ENCODE measurements at regions not wholly inside any gene's neighbourhood (a gene's known extent, or its start where the extent isn't known, plus 50 kb on each side); places are given as distances from the start of the nearest gene placed in this dataset.
A peak's percentile ranks its signal among the peaks of the same experiment; 100 is the strongest.

DNA sequence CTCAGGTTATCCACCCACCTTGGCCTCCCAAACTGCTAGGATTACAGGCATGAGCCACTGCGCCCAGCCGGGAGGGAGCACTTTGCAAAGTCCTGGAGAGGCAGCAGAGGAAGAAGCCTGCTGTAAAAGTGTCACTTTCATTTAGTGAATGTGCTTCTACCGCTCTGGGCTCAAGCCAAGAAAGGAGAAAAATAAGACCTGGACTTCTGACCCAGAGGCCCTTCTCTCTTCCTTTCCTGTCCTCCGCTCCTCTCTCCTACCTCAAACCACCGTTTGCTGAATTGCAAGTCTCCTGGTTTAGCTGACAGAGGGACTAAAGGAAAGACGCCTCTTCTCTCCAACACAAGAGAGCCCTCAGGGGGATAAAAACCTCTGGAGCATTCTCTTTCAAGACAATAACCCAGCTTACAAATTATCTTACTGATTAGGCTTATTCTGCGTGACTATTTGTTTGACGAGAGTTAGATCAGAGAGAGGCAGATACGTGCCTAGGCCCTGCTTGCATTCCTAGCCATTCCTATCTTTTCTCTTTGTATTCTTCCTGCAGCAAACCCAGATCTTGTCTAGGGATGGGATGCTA is 84.2 kb upstream of the SLC22A23 start:
- Mint-ChIP-seq H3K4me1 (ENCODE audit: unreplicated experiment) (no peaks in the 10 kb centered on the region), H3K36me3 (ENCODE audit: unreplicated experiment) (no peaks in the 10 kb centered on the region), H3K27me3 (ENCODE audit: unreplicated experiment) (no peaks in the 10 kb centered on the region)

DNA sequence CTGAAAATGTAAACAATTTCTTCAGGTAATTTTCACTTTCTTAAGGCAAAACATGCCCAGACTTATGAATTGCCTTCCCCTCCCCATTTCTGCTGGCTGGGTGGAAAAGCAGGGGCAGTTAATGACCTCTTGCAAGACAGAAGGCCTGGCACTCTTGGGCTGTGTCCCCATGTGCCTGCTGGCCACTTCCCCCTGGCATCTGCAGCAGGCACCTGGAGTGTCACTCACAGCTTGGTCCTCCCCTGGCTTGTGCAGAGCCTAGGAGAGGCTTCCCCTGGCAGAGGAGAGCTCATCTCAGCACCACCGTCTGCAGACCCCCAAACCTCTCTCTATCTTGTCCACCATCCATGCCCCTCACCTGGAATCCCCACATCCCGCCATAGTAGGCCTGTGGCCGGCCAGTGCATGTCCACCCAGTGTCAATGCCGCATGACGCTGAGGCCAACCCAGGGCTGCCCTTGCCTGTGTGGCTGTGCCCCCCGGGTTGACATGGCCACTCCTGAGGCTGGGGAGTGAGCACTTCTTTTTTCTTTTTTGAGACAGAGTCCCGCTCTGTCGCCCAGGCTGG is 83.5 kb upstream of the SLC22A23 start:
- no peaks in the 10 kb centered on the region for H3K9me3 Mint-ChIP-seq (ENCODE audit: unreplicated experiment)
- no peaks in the 10 kb centered on the region for H3K4me1 Mint-ChIP-seq (ENCODE audit: unreplicated experiment)

More for the DNA sequence above, 84.2 kb upstream of the SLC22A23 start:
- TF ChIP-seq, protein P1, sequence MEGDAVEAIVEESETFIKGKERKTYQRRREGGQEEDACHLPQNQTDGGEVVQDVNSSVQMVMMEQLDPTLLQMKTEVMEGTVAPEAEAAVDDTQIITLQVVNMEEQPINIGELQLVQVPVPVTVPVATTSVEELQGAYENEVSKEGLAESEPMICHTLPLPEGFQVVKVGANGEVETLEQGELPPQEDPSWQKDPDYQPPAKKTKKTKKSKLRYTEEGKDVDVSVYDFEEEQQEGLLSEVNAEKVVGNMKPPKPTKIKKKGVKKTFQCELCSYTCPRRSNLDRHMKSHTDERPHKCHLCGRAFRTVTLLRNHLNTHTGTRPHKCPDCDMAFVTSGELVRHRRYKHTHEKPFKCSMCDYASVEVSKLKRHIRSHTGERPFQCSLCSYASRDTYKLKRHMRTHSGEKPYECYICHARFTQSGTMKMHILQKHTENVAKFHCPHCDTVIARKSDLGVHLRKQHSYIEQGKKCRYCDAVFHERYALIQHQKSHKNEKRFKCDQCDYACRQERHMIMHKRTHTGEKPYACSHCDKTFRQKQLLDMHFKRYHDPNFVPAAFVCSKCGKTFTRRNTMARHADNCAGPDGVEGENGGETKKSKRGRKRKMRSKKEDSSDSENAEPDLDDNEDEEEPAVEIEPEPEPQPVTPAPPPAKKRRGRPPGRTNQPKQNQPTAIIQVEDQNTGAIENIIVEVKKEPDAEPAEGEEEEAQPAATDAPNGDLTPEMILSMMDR (IDR thresholded peaks at IDR 0.05), result no peak
- no peak overlapping the region for H3K4me3 Mint-ChIP-seq (ENCODE audit: unreplicated experiment)
- H3K9me3 Mint-ChIP-seq (ENCODE audit: unreplicated experiment), result no peaks in the 10 kb centered on the region
- no peak overlapping the region for H3K27ac Mint-ChIP-seq (ENCODE audit: unreplicated experiment)
- peak; percentile 69 for DNase-seq (ENCODE audit: extremely low spot score, unreplicated experiment)

DNA sequence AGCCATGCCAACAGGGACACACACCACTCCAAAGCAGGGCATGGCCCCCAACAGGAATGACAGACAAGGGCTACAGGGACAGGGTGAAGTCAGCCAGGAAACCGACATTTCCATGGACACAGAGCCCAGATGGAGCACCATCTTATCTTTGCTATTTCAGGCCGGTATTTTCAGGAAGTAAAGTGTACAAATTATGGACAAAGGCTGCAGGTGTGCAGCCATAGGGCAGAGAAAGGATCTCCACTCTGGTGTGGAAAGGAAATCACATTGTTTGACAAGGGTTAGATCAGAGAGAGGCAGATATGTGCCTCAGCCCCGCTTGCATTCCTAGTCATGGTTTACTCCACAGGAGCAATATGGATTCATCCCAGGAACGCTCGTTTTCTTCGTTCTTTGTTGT is 81.7 kb upstream of the SLC22A23 start:
- no peaks in the 10 kb centered on the region for H3K9me3 Mint-ChIP-seq (ENCODE audit: unreplicated experiment)
- H3K27ac Mint-ChIP-seq (ENCODE audit: unreplicated experiment), result no peak overlapping the region
- no peak for DNase-seq (ENCODE audit: extremely low spot score, unreplicated experiment)
- TF ChIP-seq, protein P1 (IDR thresholded peaks at IDR 0.05), result no peak
- peaks cover 1% of the 10 kb centered on the region for H3K4me1 Mint-ChIP-seq (ENCODE audit: unreplicated experiment)
- H3K27me3 Mint-ChIP-seq (ENCODE audit: unreplicated experiment), result no peaks in the 10 kb centered on the region
- H3K4me3 Mint-ChIP-seq (ENCODE audit: unreplicated experiment), result no peak overlapping the region
- no peaks in the 10 kb centered on the region for H3K36me3 Mint-ChIP-seq (ENCODE audit: unreplicated experiment)

More for the DNA sequence above, 83.5 kb upstream of the SLC22A23 start:
- Mint-ChIP-seq H3K27me3 (ENCODE audit: unreplicated experiment) (no peaks in the 10 kb centered on the region), H3K4me3 (ENCODE audit: unreplicated experiment) (no peak overlapping the region), H3K27ac (ENCODE audit: unreplicated experiment) (no peak overlapping the region), H3K36me3 (ENCODE audit: unreplicated experiment) (no peaks in the 10 kb centered on the region)
- peak; percentile 77 for DNase-seq (ENCODE audit: extremely low spot score, unreplicated experiment)
- TF ChIP-seq, protein P1 (IDR thresholded peaks at IDR 0.05), result no peak

DNA sequence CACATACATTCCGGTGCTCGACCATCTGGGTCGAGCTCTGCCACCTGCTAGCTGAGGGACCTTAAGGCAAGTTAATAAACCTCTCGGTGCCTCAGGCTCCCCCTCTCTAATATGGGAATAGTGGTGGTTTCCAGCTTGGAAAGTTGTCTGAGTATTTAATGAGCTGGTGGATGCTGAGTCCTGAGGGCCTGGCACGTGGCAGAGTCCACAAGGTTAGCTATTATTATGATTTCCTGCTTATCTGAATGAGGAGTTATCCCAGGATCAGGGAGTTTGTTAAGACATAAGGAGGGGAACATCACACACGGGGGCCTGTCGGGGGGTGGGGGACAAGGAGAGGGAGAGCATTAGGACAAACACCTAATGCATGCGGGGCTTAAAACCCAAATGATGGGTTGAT is 80.1 kb upstream of the SLC22A23 start:
- no peaks in the 10 kb centered on the region for H3K36me3 Mint-ChIP-seq (ENCODE audit: unreplicated experiment)
- no peak overlapping the region for H3K27ac Mint-ChIP-seq (ENCODE audit: unreplicated experiment)
- no peaks in the 10 kb centered on the region for H3K27me3 Mint-ChIP-seq (ENCODE audit: unreplicated experiment)
- TF ChIP-seq, protein P1 (IDR thresholded peaks at IDR 0.05), result no peak
- no peak overlapping the region for H3K4me3 Mint-ChIP-seq (ENCODE audit: unreplicated experiment)
- no peaks in the 10 kb centered on the region for H3K9me3 Mint-ChIP-seq (ENCODE audit: unreplicated experiment)
- H3K4me1 Mint-ChIP-seq (ENCODE audit: unreplicated experiment), result peaks cover 1% of the 10 kb centered on the region
- peak; percentile 42 for DNase-seq (ENCODE audit: extremely low spot score, unreplicated experiment)

DNA sequence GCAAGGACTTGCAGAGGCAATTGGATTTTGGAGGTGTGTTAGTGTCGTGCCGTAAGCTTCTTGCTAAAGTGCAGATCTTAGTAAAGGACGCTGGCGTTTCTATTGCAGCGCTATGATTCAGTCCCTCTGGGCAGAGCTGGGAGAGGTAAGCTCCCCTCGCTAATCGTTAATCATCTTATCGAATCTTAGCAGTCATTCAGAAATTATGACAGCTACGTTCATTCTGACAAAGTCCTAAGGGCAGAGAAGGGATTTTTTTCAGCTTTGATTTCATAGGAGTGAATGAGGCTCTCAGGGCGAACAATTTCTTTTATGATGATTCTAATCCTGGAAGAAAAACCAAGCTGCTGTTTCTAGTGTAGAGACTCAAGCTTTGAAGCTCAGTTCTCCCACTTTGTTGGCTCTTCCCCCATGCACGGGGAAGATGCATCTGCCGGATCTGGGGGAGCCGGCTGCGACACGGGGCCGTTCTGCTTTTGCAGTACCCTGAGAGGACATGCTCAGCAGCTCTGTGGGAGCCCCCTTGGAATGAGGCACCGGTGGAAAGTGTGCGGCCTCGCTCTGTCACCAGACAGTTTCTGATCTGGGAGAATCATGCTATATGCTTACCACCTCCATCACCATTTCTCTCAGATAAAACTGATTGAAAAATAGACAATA is 79.1 kb upstream of the SLC22A23 start:
- Mint-ChIP-seq H3K9me3 (ENCODE audit: unreplicated experiment) (no peaks in the 10 kb centered on the region), H3K4me1 (ENCODE audit: unreplicated experiment) (peaks cover 1% of the 10 kb centered on the region), H3K36me3 (ENCODE audit: unreplicated experiment) (no peaks in the 10 kb centered on the region), H3K27ac (ENCODE audit: unreplicated experiment) (no peak overlapping the region), H3K4me3 (ENCODE audit: unreplicated experiment) (no peak overlapping the region), H3K27me3 (ENCODE audit: unreplicated experiment) (no peaks in the 10 kb centered on the region)
- no peak for DNase-seq (ENCODE audit: extremely low spot score, unreplicated experiment)
- TF ChIP-seq, protein P1 (IDR thresholded peaks at IDR 0.05), result no peak
